GM12873 (cell line): ENCODE measurements at regions not wholly inside any gene's neighbourhood (a gene's known extent, or its start where the extent isn't known, plus 50 kb on each side); places are given as distances from the start of the nearest gene placed in this dataset.

ENCODE experiments used
- TF ChIP-seq, protein P1 (sequence below): IDR thresholded peaks from 2 replicates; pipeline ENCODE4 v1.5.1; 2012; ENCODE audit warnings: low read depth, mild to moderate bottlenecking, moderate library complexity, low read length, control low read depth; ENCODE audit not compliant: insufficient read depth; ENCODE audit errors: missing control alignments

DNA sequence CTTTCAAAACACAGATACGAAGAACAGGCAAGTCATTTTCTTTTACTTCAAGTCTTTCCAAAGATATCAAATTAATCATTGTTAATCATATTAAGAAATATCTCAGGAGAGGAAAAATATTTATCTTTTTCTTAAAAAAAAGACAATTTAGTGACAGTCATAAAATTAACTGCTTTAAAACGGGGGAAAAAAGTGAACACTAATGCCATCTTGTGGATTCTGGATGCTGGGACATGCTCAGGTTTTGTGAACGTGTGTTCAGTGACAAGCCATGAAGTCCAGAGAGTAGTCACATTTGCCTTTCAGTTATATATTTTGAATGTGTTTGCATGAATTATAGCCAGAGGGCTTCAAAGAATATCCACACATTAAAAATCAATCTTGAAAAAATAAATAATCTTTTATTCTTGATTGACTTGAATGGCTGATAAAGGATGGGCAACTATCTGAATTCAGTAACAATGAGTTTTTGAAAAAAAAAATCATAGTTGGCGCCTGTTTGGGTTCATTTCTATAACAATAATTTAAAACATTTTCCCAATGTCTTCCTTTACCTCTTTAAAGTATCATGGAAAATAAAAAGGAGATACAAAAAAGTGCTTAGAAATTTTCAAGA lies 74.7 kb upstream of the NOX3 start:
- TF ChIP-seq, protein P1, sequence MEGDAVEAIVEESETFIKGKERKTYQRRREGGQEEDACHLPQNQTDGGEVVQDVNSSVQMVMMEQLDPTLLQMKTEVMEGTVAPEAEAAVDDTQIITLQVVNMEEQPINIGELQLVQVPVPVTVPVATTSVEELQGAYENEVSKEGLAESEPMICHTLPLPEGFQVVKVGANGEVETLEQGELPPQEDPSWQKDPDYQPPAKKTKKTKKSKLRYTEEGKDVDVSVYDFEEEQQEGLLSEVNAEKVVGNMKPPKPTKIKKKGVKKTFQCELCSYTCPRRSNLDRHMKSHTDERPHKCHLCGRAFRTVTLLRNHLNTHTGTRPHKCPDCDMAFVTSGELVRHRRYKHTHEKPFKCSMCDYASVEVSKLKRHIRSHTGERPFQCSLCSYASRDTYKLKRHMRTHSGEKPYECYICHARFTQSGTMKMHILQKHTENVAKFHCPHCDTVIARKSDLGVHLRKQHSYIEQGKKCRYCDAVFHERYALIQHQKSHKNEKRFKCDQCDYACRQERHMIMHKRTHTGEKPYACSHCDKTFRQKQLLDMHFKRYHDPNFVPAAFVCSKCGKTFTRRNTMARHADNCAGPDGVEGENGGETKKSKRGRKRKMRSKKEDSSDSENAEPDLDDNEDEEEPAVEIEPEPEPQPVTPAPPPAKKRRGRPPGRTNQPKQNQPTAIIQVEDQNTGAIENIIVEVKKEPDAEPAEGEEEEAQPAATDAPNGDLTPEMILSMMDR, result peak; percentile 67

DNA sequence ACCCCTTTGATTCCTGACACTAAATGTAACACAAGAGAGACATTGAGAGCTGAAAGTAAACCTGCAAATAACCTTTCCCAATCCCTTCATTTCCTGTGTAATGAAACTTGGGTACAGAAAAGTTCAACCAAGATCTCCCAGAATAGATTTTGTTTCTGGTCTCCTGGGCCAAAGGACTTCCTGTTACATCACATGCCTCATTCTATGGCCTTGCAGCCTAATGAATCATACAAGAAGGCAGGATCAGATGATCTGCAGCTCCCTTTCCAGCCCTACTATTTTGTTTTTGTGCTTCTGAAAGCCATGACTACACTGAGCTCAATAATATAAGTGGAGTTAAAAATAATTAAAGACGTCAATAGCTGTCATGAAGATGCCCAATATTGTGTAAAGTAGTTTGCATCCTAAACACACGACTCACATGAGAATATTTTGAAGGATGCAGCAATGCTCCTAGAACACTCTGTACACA lies 73.4 kb upstream of the NOX3 start:
- TF ChIP-seq, protein P1, result no peak

DNA sequence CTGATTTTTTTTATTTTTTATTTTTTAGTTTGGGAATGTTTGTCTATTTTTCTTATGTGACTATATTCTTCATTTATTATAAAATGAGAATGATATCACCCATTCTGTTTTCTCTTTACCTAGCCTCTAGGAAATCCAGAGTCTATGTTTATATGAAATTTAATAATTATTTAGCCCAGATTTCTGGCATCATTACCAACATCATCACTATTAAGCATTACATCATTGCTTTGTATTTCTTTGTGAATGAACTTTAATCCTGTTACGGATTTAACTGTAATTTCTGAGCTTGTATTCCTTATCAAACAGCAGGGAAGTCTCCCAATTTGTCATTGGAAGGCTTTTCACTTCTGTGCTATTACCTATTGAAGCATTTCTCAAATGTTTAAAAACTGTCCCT lies 72.7 kb upstream of the NOX3 start:
- TF ChIP-seq, protein P1, result no peak

DNA sequence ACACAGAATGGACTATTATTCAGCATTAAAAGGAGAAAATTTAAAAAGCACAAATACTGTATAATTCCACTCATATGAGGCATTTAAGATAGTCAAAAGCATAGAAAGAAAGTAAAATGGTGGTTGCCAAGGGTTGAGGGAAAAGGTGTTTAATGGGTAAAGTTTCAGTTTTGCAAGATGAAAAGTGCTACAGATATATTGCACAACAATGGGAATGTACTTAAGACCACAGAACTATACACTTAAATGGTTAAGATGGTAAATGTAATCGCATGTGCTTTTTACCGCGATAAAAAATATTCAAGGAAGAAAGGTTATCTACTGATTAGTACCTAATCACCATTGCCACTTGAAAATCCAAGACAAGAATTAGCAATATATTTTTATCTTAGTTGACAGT lies 71.8 kb upstream of the NOX3 start:
- TF ChIP-seq, protein P1, result no peak

DNA sequence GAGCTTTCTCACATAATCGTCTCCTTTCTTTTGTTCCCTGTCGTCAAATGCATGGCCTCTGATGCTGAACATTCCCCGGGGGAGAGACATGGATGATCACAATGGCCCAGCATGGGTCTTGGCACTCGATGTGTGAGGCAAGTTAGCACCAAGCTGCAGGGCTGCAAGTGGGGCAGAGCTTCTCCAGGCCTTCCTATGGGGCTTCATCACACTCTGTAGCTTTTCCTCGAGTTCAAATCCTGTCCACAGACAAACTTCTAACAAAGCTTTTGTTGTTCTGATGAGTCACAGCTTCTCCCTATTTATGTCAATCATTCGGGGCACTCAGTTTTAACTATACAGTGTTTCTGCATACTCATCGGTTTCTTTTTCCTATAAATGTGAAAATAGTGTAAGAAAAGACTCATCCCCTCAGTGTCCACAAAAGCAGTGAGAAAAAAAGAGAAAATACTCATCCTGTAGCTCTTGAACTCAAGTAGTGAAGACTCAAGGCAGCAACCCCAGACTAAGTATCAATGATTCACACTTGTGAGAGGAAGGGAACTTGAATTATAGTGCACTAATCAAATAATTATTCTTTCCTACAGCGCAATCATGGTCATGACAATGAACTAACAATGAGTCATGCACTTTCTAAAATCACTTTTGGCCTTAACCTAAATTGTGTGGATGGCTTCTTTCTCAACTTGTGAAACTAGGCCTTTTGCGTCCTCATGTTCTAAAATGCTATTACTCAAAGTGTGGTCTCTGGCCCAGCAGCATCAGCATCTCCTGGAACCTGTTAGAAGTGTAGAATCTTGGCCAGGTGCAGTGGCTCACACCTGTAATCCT lies 68.4 kb upstream of the NOX3 start:
- TF ChIP-seq, protein P1, result no peak

DNA sequence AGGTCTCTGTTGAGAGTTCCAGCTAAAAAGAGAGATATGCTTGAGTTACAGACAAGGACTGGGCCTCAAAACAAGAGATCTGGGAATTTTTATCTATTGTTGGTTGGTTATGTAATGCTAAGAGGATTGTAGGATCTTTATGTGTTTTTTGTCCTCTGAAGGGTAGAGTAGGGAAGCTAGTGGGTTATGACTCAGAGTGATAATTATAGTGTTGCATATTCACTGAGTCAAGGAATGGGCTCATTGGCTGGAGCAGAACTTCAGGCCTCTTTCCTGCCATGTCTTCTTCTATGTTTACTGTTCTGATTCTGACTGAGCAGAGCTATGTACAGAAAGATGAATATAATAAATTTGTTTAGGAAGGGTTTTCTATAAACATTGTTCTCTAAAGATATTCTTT lies 66.1 kb upstream of the NOX3 start:
- TF ChIP-seq, protein P1, result no peak

DNA sequence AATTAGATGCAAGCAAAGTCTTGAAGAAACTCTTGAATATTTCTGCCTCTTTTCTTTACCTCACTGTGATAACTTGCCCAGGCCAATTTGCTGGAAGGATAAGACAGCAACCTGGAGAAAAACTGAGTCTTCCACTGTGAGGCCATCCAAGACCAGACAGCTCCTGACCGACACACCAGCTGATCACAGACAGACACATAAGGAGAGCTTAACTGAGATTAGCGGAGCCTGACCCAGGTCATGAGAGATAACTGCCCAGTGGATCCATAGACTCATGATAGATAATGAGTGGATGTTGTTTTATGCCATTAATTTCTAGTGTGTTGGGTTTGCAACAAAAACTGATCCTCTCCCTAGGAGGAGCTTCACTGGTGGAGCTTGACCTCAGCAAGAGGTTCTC lies 64.4 kb upstream of the NOX3 start:
- TF ChIP-seq, protein P1, result no peak
